ENCODE measurements at regions not wholly inside any gene's neighbourhood (a gene's known extent, or its start where the extent isn't known, plus 50 kb on each side); places are given as distances from the start of the nearest gene placed in this dataset.
A peak's percentile ranks its signal among the peaks of the same experiment; 100 is the strongest.

DNA sequence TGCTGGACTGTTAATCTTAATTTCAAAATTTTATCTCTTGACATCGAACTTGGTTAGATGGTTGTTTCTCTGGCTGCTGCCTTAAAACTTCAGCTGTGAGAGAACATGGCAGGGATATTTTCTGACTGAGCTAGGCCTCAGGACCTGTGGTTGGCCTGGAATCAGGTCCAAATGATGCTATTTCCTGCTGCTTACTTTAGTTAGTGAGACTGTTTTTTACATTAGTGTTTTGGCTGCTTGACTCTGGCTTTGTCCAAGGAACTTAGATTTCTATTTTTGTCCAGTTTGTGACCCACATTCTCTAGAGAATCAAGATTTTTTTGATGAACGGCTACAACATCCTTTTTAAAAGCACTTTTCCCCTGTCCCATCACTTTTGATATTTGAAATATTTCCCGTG is 497.9 kb upstream of the SGO1 start:
- peak overlapping the region; percentile 52; the same call in 1 of the 2 replicates for H3K27ac Mint-ChIP-seq
- no peaks in the 10 kb centered on the region for H3K27me3 Mint-ChIP-seq (ENCODE audit: low read depth)
- ChIA-PET CTCF (no interaction called here), POLR2A (no interaction called here)
- ATAC-seq: no peak
- H3K4me3 Mint-ChIP-seq: no peak overlapping the region
- no peak for DNase-seq (ENCODE audit: low spot score)
- H3K4me1 Mint-ChIP-seq: peaks cover 17% of the 10 kb centered on the region
- peaks cover 17% of the 10 kb centered on the region for H3K9me3 Mint-ChIP-seq
- H3K36me3 Mint-ChIP-seq: peaks cover 7% of the 10 kb centered on the region; the same call in 1 of the 2 replicates
- TF ChIP-seq FOXK1 (CRISPR knock-in tag; IDR thresholded peaks at IDR 0.05) (no peak), ATF1 (CRISPR knock-in tag; IDR thresholded peaks at IDR 0.05) (no peak), NFATC4 (CRISPR knock-in tag; IDR thresholded peaks at IDR 0.05) (no peak), KAT7 (CRISPR knock-in tag; IDR thresholded peaks at IDR 0.05; ENCODE audit: borderline replicate concordance) (no peak), RELA (CRISPR knock-in tag; IDR thresholded peaks at IDR 0.05; ENCODE audit: borderline replicate concordance) (no peak), ZNF416 (CRISPR knock-in tag; IDR thresholded peaks at IDR 0.05) (no peak), PRRX2 (CRISPR knock-in tag; IDR thresholded peaks at IDR 0.05) (no peak), JAZF1 (CRISPR knock-in tag; IDR thresholded peaks at IDR 0.05) (no peak), GTF2I (CRISPR knock-in tag; conservative IDR thresholded peaks at IDR 0.05) (no peak)
- TF ChIP-seq, protein P1, sequence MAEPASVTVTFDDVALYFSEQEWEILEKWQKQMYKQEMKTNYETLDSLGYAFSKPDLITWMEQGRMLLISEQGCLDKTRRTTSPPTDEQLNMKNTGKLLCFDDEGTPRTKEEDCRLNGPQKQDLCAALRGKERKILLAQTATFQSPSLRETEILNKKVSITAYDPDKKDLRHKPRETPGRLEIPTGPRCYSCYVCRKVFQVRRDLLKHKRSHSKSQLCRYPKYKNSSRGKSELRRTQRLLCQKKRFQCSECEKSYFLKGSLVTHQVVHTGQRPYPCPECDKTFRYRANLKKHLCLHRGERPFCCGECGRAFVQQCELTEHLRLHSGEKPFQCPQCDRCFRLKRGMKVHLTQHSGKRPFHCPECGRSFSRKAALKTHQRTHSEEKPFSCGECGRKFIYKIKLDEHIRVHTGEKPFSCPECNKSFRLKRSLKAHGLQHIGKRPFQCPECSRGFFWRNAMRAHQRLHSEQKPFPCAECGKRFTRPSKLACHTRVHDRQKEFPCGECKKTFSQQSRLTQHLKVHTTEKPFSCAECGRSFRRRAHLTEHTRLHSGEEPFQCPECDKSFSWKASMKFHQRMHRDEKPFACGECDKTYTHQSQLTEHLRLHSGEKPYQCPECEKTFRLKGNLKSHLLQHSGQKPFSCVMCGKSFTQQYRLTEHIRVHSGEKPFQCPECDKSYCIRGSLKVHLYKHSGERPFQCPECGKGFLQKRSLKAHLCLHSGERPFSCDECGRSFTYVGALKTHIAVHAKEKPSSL (CRISPR knock-in tag; conservative IDR thresholded peaks at IDR 0.05): no peak
- TF ChIP-seq, protein P2, sequence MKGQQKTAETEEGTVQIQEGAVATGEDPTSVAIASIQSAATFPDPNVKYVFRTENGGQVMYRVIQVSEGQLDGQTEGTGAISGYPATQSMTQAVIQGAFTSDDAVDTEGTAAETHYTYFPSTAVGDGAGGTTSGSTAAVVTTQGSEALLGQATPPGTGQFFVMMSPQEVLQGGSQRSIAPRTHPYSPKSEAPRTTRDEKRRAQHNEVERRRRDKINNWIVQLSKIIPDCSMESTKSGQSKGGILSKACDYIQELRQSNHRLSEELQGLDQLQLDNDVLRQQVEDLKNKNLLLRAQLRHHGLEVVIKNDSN (CRISPR knock-in tag; IDR thresholded peaks at IDR 0.05): no peak
- TF ChIP-seq, protein P3, sequence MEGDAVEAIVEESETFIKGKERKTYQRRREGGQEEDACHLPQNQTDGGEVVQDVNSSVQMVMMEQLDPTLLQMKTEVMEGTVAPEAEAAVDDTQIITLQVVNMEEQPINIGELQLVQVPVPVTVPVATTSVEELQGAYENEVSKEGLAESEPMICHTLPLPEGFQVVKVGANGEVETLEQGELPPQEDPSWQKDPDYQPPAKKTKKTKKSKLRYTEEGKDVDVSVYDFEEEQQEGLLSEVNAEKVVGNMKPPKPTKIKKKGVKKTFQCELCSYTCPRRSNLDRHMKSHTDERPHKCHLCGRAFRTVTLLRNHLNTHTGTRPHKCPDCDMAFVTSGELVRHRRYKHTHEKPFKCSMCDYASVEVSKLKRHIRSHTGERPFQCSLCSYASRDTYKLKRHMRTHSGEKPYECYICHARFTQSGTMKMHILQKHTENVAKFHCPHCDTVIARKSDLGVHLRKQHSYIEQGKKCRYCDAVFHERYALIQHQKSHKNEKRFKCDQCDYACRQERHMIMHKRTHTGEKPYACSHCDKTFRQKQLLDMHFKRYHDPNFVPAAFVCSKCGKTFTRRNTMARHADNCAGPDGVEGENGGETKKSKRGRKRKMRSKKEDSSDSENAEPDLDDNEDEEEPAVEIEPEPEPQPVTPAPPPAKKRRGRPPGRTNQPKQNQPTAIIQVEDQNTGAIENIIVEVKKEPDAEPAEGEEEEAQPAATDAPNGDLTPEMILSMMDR (IDR thresholded peaks at IDR 0.05): no peak
- TF ChIP-seq, protein P4, sequence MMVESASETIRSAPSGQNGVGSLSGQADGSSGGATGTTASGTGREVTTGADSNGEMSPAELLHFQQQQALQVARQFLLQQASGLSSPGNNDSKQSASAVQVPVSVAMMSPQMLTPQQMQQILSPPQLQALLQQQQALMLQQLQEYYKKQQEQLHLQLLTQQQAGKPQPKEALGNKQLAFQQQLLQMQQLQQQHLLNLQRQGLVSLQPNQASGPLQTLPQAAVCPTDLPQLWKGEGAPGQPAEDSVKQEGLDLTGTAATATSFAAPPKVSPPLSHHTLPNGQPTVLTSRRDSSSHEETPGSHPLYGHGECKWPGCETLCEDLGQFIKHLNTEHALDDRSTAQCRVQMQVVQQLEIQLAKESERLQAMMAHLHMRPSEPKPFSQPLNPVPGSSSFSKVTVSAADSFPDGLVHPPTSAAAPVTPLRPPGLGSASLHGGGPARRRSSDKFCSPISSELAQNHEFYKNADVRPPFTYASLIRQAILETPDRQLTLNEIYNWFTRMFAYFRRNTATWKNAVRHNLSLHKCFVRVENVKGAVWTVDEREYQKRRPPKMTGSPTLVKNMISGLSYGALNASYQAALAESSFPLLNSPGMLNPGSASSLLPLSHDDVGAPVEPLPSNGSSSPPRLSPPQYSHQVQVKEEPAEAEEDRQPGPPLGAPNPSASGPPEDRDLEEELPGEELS (CRISPR knock-in tag; IDR thresholded peaks at IDR 0.05): no peak
- TF ChIP-seq, protein P5, sequence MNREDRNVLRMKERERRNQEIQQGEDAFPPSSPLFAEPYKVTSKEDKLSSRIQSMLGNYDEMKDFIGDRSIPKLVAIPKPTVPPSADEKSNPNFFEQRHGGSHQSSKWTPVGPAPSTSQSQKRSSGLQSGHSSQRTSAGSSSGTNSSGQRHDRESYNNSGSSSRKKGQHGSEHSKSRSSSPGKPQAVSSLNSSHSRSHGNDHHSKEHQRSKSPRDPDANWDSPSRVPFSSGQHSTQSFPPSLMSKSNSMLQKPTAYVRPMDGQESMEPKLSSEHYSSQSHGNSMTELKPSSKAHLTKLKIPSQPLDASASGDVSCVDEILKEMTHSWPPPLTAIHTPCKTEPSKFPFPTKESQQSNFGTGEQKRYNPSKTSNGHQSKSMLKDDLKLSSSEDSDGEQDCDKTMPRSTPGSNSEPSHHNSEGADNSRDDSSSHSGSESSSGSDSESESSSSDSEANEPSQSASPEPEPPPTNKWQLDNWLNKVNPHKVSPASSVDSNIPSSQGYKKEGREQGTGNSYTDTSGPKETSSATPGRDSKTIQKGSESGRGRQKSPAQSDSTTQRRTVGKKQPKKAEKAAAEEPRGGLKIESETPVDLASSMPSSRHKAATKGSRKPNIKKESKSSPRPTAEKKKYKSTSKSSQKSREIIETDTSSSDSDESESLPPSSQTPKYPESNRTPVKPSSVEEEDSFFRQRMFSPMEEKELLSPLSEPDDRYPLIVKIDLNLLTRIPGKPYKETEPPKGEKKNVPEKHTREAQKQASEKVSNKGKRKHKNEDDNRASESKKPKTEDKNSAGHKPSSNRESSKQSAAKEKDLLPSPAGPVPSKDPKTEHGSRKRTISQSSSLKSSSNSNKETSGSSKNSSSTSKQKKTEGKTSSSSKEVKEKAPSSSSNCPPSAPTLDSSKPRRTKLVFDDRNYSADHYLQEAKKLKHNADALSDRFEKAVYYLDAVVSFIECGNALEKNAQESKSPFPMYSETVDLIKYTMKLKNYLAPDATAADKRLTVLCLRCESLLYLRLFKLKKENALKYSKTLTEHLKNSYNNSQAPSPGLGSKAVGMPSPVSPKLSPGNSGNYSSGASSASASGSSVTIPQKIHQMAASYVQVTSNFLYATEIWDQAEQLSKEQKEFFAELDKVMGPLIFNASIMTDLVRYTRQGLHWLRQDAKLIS (CRISPR knock-in tag; IDR thresholded peaks at IDR 0.05; ENCODE audit: borderline replicate concordance): no peak
- TF ChIP-seq, protein P6, sequence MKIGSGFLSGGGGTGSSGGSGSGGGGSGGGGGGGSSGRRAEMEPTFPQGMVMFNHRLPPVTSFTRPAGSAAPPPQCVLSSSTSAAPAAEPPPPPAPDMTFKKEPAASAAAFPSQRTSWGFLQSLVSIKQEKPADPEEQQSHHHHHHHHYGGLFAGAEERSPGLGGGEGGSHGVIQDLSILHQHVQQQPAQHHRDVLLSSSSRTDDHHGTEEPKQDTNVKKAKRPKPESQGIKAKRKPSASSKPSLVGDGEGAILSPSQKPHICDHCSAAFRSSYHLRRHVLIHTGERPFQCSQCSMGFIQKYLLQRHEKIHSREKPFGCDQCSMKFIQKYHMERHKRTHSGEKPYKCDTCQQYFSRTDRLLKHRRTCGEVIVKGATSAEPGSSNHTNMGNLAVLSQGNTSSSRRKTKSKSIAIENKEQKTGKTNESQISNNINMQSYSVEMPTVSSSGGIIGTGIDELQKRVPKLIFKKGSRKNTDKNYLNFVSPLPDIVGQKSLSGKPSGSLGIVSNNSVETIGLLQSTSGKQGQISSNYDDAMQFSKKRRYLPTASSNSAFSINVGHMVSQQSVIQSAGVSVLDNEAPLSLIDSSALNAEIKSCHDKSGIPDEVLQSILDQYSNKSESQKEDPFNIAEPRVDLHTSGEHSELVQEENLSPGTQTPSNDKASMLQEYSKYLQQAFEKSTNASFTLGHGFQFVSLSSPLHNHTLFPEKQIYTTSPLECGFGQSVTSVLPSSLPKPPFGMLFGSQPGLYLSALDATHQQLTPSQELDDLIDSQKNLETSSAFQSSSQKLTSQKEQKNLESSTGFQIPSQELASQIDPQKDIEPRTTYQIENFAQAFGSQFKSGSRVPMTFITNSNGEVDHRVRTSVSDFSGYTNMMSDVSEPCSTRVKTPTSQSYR (CRISPR knock-in tag; IDR thresholded peaks at IDR 0.05): no peak
- TF ChIP-seq, protein P7, sequence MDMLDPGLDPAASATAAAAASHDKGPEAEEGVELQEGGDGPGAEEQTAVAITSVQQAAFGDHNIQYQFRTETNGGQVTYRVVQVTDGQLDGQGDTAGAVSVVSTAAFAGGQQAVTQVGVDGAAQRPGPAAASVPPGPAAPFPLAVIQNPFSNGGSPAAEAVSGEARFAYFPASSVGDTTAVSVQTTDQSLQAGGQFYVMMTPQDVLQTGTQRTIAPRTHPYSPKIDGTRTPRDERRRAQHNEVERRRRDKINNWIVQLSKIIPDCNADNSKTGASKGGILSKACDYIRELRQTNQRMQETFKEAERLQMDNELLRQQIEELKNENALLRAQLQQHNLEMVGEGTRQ (CRISPR knock-in tag; IDR thresholded peaks at IDR 0.05): no peak
- TF ChIP-seq, protein P8, sequence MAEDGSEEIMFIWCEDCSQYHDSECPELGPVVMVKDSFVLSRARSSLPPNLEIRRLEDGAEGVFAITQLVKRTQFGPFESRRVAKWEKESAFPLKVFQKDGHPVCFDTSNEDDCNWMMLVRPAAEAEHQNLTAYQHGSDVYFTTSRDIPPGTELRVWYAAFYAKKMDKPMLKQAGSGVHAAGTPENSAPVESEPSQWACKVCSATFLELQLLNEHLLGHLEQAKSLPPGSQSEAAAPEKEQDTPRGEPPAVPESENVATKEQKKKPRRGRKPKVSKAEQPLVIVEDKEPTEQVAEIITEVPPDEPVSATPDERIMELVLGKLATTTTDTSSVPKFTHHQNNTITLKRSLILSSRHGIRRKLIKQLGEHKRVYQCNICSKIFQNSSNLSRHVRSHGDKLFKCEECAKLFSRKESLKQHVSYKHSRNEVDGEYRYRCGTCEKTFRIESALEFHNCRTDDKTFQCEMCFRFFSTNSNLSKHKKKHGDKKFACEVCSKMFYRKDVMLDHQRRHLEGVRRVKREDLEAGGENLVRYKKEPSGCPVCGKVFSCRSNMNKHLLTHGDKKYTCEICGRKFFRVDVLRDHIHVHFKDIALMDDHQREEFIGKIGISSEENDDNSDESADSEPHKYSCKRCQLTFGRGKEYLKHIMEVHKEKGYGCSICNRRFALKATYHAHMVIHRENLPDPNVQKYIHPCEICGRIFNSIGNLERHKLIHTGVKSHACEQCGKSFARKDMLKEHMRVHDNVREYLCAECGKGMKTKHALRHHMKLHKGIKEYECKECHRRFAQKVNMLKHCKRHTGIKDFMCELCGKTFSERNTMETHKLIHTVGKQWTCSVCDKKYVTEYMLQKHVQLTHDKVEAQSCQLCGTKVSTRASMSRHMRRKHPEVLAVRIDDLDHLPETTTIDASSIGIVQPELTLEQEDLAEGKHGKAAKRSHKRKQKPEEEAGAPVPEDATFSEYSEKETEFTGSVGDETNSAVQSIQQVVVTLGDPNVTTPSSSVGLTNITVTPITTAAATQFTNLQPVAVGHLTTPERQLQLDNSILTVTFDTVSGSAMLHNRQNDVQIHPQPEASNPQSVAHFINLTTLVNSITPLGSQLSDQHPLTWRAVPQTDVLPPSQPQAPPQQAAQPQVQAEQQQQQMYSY (CRISPR knock-in tag; IDR thresholded peaks at IDR 0.05): no peak
- TF ChIP-seq, protein P9, sequence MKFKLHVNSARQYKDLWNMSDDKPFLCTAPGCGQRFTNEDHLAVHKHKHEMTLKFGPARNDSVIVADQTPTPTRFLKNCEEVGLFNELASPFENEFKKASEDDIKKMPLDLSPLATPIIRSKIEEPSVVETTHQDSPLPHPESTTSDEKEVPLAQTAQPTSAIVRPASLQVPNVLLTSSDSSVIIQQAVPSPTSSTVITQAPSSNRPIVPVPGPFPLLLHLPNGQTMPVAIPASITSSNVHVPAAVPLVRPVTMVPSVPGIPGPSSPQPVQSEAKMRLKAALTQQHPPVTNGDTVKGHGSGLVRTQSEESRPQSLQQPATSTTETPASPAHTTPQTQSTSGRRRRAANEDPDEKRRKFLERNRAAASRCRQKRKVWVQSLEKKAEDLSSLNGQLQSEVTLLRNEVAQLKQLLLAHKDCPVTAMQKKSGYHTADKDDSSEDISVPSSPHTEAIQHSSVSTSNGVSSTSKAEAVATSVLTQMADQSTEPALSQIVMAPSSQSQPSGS (CRISPR knock-in tag; IDR thresholded peaks at IDR 0.05; ENCODE audit: borderline replicate concordance, low read depth): no peak
